NCI-H187 treated with DMSO at 0.1 percent for 48 hours (cell line): ENCODE measurements at regions not wholly inside any gene's neighbourhood (a gene's known extent, or its start where the extent isn't known, plus 50 kb on each side); places are given as distances from the start of the nearest gene placed in this dataset.

Experiments
- DNase-seq: peaks from one replicate; lab custom pipeline; 2025; lab: John Stamatoyannopoulos, UW

- DNase-seq, result no peak
Observed at GRCh38 chr18:22544626-22545025, 126.9 kb upstream of the CTAGE1 start.

DNA sequence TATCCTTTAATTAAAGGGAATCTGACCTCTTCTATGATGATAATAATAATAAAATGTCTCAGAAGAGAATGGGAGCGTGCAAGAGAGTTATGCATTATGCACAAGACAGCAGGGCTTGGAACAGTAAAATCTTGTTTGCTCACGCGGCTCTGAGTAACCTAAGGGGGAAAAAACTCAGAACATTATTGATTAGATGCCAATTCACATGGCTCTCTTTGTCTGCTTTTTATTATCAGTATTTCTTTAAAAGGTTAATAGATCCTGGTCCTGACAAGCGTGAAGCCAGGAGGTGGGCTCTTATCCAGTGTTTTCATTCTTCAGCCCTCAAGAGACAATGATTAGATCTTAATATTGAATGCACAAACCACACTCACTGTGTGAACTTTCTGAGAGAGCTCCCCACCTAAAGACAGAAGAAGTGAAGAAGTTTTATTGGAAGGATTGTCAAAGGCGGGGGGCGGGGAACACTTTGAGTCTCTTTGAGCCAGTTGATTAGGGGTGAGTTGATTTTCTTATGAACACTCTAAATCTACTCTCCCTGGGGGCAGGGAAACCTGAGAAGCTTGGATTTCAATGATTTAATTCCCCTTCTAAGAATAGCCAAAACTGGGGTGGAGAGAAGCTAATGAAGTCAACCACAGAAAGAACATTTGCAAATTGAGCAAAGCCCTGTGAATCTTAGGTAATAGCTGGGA lies 127.5 kb upstream of the CTAGE1 start:
- DNase-seq, result no peak

DNA sequence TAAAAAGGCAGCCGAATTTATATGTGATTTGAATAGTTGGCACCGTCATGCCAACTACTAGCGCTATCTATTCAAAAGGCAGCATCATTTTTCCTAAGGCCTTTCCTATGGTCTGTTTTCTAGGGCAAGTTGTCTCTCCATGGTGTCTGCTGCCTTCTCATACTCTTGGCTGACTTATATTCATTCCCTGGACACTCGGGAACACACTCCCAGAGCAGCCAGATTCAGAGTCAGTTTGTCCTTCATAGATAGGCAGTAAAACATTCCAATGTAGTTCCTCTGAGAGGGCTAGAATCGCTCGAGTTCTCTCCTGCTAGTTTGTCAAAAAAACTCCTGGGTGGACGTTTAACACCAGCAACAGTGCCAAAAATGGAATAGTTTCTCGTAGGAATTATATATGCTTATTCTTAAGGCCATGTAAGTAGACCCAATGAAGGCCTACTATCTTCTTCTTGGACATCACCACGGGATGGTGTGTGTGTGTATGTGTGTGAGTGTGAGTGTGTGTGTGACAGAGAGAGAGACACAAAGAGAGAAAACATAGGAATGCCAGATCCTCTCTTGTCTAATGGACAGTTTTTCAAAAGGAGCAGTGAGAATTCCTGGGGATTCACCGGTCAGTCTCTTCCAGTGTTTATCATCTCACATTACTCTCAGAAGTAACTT lies 129.3 kb upstream of the CTAGE1 start:
- no peak for DNase-seq

- no peak for DNase-seq
Observed at GRCh38 chr18:22547807-22548561, 130.3 kb upstream of the CTAGE1 start.

- no peak for DNase-seq
Observed at GRCh38 chr18:22549260-22549937, 131.7 kb upstream of the CTAGE1 start.

GRCh38 chr18:22550366-22550765 lies 132.7 kb upstream of the CTAGE1 start:
- no peak for DNase-seq

DNA sequence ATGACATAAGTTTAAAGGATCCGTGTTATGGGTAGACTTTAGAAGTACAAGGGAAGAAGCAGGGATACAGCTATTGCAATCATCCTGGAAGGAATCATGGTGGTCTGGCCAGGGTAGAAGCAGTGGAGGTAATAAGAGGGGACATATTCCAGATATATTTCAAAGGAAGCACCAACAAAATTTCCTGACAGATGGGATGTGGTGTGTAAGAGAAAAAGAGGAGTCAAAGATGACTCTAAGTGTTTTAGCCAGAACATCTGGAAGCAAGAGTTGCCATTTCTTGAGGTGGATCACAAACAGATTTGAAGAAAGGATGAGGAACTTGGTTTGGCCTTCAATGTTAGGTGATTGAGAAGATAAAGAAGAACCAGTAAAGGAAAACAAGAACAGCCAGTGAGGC lies 133.1 kb upstream of the CTAGE1 start:
- no peak for DNase-seq

DNA sequence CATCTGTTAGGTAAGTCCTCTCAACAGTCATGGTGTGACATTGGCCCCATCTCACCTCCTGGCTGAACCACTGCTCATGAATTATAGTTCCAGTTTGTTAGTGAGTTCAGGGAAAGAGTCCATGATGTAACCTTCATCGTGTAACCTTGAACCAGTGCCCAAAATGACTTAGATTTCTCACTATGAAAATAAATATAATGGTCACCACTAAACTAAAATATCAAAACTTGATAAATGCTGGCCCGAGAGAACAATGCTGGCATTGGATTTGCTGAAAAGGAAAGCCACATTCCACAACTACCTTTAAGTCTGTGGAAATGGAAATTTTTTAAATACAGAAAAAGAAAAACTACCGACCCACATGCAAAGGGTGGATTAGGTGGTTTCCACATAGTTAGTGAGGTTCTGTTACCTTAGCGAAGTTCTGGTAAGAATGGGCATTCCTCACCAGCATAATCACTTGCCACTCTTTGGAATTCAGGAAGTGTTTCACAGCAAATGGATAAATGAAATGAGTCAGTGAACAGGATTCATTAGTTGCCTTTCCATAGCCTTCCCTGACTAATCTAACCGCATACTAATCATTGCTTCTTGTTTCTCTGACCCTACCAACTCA lies 133.9 kb upstream of the CTAGE1 start:
- no peak for DNase-seq

DNA sequence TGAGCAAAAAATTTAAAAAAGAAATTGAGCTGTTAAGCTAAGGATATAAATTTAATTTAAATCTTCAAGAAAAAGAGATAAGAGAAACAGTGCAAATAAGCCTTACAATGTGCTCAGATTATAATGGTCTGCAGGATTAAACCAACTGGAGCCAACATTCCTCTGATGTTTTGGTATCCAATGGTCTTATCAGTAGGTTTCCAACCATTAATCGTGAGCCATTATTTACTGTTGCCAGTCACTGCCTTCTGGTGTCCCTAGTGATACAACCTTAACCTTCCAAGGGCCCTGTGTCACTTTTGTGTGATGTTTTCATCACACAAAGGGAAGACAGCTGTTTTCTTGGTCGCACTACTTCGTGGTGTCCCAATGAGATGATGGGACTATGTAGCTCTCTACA lies 134.5 kb upstream of the CTAGE1 start:
- DNase-seq, result no peak

- no peak for DNase-seq
Observed at GRCh38 chr18:22552899-22553460, 135.3 kb upstream of the CTAGE1 start.

DNA sequence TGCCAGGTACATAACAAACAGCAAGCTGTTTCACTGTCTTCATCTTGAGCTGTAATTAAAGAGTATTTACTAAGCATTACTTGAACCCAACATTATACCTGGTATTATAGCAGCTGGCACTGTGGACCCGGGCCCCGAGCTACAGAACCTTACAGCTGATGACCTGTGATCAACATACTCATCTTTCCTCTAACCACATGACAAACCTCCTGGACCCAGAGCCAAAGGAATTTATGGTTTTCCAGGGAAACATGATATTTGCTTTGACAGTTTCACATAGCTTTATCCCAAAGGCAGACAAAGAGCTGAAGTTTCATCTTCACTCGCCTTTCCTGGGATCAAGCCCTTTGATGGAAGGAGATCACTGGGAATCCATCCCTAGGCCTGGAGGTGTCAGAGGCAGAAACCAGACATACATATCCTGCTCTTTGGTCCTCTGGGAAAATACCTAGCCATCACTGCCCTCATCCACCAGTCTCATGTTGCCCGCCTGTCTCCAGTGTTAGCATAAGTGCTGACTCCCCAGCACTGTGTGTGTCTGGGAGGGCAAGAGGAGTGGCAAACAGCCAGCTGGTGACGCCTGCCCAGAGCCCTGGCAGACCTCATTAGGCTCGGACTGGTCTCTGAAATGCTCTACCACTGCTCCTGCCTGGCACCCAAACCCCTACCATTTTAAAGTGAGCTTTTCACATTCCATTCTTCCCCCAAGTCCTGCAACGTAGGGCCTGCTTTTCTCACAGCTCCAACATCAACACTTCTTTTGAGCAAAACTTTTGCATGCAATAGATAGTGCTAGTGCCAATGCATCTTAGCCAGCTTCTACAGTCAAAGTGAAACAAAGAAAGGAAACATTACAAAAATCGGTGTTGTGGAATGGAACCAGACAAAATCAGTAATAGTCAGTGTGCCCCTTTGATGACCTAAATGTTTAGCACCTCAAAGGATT lies 138.8 kb upstream of the CTAGE1 start:
- no peak for DNase-seq

- DNase-seq, result no peak
Observed at GRCh38 chr18:22557168-22557941, 139.6 kb upstream of the CTAGE1 start.

DNA sequence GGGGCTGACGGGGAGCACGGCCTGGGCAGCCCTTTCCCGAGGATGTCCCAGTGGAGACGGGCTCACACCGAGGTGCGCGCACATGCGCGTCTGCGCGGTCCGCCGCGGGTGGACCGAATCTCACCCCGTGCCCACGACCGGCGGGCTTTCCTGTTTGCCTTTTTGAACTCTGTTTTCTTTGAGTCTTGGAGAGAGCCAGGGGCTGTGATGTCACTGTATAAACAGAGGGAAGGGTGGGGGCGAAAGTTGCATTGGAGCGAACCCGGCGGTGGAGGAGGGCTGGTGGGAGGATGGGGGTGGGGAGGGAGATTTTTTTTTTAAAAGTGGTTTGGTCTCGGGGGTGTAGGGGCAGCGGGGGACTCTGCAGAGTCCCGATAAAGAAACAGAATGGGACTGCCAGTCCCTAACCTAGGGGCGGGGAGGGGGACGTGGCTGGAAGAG lies 141.2 kb upstream of the CTAGE1 start:
- no peak for DNase-seq

GRCh38 chr18:22559414-22560274 lies 141.9 kb upstream of the CTAGE1 start:
- no peak for DNase-seq

DNA sequence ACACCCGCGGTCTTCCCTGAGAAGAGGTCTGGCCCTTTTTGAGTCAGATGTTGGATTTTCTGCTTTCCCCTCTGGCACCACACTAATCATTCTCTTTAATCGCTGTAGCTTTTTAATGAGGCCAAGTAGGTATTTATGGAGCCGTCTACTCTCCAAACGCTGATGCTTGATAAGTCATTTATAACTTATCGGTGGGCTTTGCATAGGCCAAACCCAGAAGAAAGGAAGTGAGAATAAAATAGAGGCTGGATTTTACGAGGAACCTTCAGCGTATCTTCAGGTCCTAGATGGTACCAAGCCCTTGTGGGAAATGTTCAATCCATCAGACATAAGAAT lies 142.5 kb upstream of the CTAGE1 start:
- DNase-seq, result no peak

DNA sequence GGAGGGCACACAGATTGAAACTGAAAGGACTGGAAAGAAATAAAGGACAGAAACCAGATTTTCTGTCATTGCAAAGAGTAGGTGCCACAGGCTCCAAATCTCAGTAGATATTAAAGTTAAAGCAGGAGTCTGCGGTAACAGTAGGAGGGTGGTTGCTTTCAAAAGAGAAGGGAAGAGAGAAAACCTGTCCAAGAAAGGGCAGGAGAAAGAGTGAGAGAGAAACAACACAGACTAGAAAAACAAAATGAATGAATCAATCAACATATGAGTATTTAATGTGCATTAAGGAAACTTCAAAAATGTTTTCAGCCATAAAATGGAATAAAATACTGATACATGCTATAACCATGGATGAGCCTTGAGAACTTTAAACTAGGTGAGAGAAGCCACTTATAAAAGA lies 143.1 kb upstream of the CTAGE1 start:
- no peak for DNase-seq

DNA sequence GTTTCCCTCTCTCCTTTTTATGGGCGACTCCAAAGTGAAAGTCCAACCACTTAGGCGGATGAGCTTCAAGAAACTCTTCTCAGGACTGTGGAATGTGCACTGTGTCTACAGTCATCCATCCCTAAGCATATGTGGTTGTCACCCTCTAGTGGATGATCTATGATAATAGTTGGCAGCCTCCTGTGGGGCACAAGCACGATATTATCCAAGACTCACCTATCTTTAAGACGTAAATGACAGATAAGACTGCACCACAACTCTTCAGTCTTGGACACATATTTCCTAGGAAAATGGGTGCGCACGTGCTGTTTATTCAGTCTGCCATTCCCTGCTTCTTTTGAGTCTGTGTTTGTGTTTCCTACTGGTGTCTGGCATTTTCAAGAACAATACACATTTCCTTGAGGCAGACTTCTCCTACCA lies 145.5 kb upstream of the CTAGE1 start:
- DNase-seq, result peak; percentile 18

- no peak for DNase-seq
Observed at GRCh38 chr18:22564036-22564435, 146.3 kb upstream of the CTAGE1 start.
